Endodermal cell (in vitro differentiated cells): ENCODE measurements at regions not wholly inside any gene's neighbourhood (a gene's known extent, or its start where the extent isn't known, plus 50 kb on each side); places are given as distances from the start of the nearest gene placed in this dataset.
"Not testable (repeated sequence)": the region's sequence is repeated elsewhere in the genome, so short reads cannot be mapped to it uniquely, and the experiment has no call there.

Source experiments
- DNase-seq: peaks from one replicate; pipeline ENCODE4 v3.0.0-alpha.2; 2017
- H3K27ac ChIP-seq: 2 replicates; pipeline ENCODE4 v1.5.1; 2013; ENCODE audit warnings: mild to moderate bottlenecking, low read depth, low read length, moderate library complexity
- H3K27me3 ChIP-seq: 2 replicates; pipeline ENCODE4 v1.6.1; 2013; ENCODE audit warnings: mild to moderate bottlenecking, low read length, moderate library complexity; ENCODE audit not compliant: insufficient read depth, control insufficient read depth, poor library complexity, severe bottlenecking
- H3K36me3 ChIP-seq: 2 replicates; pipeline ENCODE4 v1.7.0; 2013; ENCODE audit warnings: mild to moderate bottlenecking, low read length, moderate library complexity; ENCODE audit not compliant: control insufficient read depth, insufficient read depth
- H3K4me1 ChIP-seq: one replicate; pipeline ENCODE4 v1.7.0; 2013; ENCODE audit warnings: low read length; ENCODE audit not compliant: control insufficient read depth, insufficient read depth
- H3K4me3 ChIP-seq: 2 replicates; pipeline ENCODE4 v1.5.1; 2013; ENCODE audit warnings: mild to moderate bottlenecking, low read length, moderate library complexity
- H3K9ac ChIP-seq: 2 replicates; pipeline ENCODE4 v1.6.1; 2013; ENCODE audit warnings: mild to moderate bottlenecking, low read length, moderate library complexity; ENCODE audit not compliant: poor library complexity, severe bottlenecking; ENCODE audit errors: extremely low read depth
- H3K9me3 ChIP-seq: 2 replicates; pipeline ENCODE4 v1.6.1; 2013; ENCODE audit warnings: mild to moderate bottlenecking, low read length, moderate library complexity; ENCODE audit not compliant: control insufficient read depth
- H3K27ac Mint-ChIP-seq: 2 replicates; pipeline ENCODE4 v1.8.0; 2020; ENCODE audit warnings: mixed read lengths
- H3K27me3 Mint-ChIP-seq: 2 replicates; pipeline ENCODE4 v1.8.0; 2021; ENCODE audit warnings: mild to moderate bottlenecking, mixed read lengths; ENCODE audit not compliant: insufficient read depth
- H3K36me3 Mint-ChIP-seq: 2 replicates; pipeline ENCODE4 v1.8.0; 2020; ENCODE audit warnings: low read depth, mixed read lengths
- H3K4me1 Mint-ChIP-seq: 2 replicates; pipeline ENCODE4 v1.8.0; 2020; ENCODE audit warnings: mixed read lengths
- H3K4me3 Mint-ChIP-seq: 2 replicates; pipeline ENCODE4 v1.8.0; 2020; ENCODE audit warnings: mild to moderate bottlenecking, moderate library complexity, mixed read lengths
- H3K9me3 Mint-ChIP-seq: 2 replicates; pipeline ENCODE4 v1.8.0; 2020; ENCODE audit warnings: mild to moderate bottlenecking, mixed read lengths
- WGBS, 2 experiments: methylation state at CpG; one replicate each; pipeline versions ENCODE4 v1.1.5 to v1.1.7; 2013; ENCODE audit warnings: missing lambda C conversion rate in 2 of 2, mixed read lengths in 1 of 2; ENCODE audit not compliant: insufficient coverage in 1 of 2, insufficient read length in 1 of 2; 5-methylcytosine and 5-hydroxymethylcytosine counted together
- TF ChIP-seq, protein P1 (sequence below): fragments of 200-600 bp; sonication (generic); conservative IDR thresholded peaks from 2 replicates; pipeline ENCODE4 v1.5.0; 2021; ENCODE audit warnings: antibody characterized with exemption, mild to moderate bottlenecking

DNA sequence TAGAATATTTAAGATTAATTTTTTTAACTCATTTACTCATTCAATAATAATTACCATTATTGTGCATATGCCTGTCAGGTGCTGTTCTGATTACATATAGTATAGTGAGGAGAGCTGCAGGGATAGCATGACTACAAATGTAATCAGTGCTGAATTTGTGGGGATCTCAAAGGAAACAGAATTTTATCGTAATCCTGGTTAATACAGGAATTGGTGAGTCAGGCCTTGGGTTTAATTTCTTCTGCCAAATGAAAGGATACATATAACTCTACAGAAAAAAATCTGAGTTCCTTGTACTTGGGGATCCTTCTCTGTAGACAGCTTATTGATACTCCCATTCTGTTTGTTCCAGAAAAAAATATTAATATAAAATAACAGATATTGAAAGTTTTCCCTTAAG is 297.2 kb downstream of the GJA1 start:
- TF ChIP-seq, protein P1, sequence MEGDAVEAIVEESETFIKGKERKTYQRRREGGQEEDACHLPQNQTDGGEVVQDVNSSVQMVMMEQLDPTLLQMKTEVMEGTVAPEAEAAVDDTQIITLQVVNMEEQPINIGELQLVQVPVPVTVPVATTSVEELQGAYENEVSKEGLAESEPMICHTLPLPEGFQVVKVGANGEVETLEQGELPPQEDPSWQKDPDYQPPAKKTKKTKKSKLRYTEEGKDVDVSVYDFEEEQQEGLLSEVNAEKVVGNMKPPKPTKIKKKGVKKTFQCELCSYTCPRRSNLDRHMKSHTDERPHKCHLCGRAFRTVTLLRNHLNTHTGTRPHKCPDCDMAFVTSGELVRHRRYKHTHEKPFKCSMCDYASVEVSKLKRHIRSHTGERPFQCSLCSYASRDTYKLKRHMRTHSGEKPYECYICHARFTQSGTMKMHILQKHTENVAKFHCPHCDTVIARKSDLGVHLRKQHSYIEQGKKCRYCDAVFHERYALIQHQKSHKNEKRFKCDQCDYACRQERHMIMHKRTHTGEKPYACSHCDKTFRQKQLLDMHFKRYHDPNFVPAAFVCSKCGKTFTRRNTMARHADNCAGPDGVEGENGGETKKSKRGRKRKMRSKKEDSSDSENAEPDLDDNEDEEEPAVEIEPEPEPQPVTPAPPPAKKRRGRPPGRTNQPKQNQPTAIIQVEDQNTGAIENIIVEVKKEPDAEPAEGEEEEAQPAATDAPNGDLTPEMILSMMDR = no peak
- Histone ChIP-seq H3K4me3 (no peak overlapping the region), H3K27me3 (no peaks in the 10 kb centered on the region), H3K9me3 (peaks cover 13% of the 10 kb centered on the region), H3K36me3 (no peaks in the 10 kb centered on the region), H3K9ac (no peak overlapping the region), H3K27ac (no peak overlapping the region), H3K4me1 (no peaks in the 10 kb centered on the region)
- H3K4me1 Mint-ChIP-seq = no peaks in the 10 kb centered on the region
- H3K4me3 Mint-ChIP-seq = no peak overlapping the region
- H3K9me3 Mint-ChIP-seq = peaks cover 25% of the 10 kb centered on the region
- H3K27me3 Mint-ChIP-seq = no peaks in the 10 kb centered on the region
- peaks cover 5% of the 10 kb centered on the region for H3K36me3 Mint-ChIP-seq
- H3K27ac Mint-ChIP-seq = no peak overlapping the region
- DNase-seq = no peak
- 100% methylated on average over 1 of the region's 1 CpG; no CpG with 5 or more reads in 1 of the 2 experiments for WGBS, 2 experiments

DNA sequence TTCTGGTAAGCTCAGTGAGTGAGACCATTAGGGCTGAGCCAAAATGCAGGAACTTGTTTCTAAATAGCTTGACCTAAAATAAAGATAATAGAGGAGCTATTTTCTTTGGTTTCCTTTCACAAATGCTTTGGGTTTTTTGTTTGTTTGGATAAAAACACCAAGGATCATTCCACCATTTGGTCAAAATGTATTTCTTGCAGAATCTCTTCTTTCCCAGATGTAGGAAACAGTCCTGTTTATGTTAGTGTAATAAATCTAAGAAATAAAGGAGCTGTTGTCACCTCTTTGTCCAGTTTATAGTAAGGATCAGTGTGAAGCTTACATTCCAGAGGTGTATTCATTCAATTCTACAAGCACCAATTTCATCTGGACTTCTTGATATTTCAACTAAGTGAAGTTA is 297.8 kb downstream of the GJA1 start:
- TF ChIP-seq, protein P1 = no peak
- H3K9ac ChIP-seq = no peak overlapping the region
- H3K9me3 ChIP-seq = peaks cover 13% of the 10 kb centered on the region
- no peak for DNase-seq
- Mint-ChIP-seq H3K9me3 (peaks cover 25% of the 10 kb centered on the region), H3K4me1 (no peaks in the 10 kb centered on the region), H3K36me3 (peaks cover 5% of the 10 kb centered on the region), H3K27me3 (no peaks in the 10 kb centered on the region), H3K27ac (no peak overlapping the region), H3K4me3 (no peak overlapping the region)
- no peaks in the 10 kb centered on the region for H3K36me3 ChIP-seq
- H3K27me3 ChIP-seq = no peaks in the 10 kb centered on the region
- H3K4me1 ChIP-seq = no peaks in the 10 kb centered on the region
- no peak overlapping the region for H3K4me3 ChIP-seq
- H3K27ac ChIP-seq = no peak overlapping the region

DNA sequence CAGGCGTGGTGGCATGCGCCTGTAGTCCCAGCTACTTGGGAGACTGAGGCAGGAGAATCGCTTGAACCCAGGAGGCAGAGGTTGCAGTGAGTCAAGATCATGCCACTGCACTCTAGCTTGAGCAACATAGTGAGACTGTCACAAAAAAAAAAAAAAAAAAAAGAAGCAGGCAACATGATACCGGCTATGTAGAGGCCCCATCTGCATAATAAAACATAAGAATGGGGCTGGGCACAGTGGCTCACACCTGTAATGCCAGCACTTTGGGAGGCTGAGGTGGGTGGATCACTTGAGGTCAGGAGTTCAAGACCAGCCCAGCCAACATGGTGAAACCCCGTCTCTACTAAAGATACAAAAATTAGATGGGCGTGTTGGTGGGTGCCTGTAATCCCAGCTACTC is 304.7 kb downstream of the GJA1 start:
- not testable (repeated sequence) for H3K4me3 ChIP-seq, H3K27ac Mint-ChIP-seq, H3K36me3 Mint-ChIP-seq, H3K27ac ChIP-seq, DNase-seq, H3K36me3 ChIP-seq, H3K27me3 Mint-ChIP-seq, H3K4me3 Mint-ChIP-seq, H3K9me3 Mint-ChIP-seq, H3K9me3 ChIP-seq, H3K4me1 ChIP-seq, H3K4me1 Mint-ChIP-seq, H3K27me3 ChIP-seq, H3K9ac ChIP-seq
- WGBS, 2 experiments = 92 to 93% methylated on average over 4 to 6 of the region's 6 CpGs

- no peak overlapping the region for H3K27ac Mint-ChIP-seq
- TF ChIP-seq, protein P1 = no peak
Observed at GRCh38 chr6:121743691-121744090, 308.2 kb downstream of the GJA1 start.

More at GRCh38 chr6:121743691-121744090, 308.2 kb downstream of the GJA1 start:
- Histone ChIP-seq H3K9me3 (no peaks in the 10 kb centered on the region), H3K4me1 (no peaks in the 10 kb centered on the region), H3K4me3 (no peak overlapping the region), H3K36me3 (no peaks in the 10 kb centered on the region), H3K27ac (no peak overlapping the region), H3K9ac (no peak overlapping the region), H3K27me3 (no peaks in the 10 kb centered on the region)
- WGBS, 2 experiments = 100% methylated on average over 1 of the region's 1 CpG; no CpG with 5 or more reads in 1 of the 2 experiments
- no peak for DNase-seq
- no peaks in the 10 kb centered on the region for H3K36me3 Mint-ChIP-seq
- peaks cover 1% of the 10 kb centered on the region for H3K9me3 Mint-ChIP-seq
- H3K27me3 Mint-ChIP-seq = no peaks in the 10 kb centered on the region
- no peak overlapping the region for H3K4me3 Mint-ChIP-seq
- peaks cover 6% of the 10 kb centered on the region for H3K4me1 Mint-ChIP-seq
